ENCODE measurements at regions not wholly inside any gene's neighbourhood (a gene's known extent, or its start where the extent isn't known, plus 50 kb on each side); places are given as distances from the start of the nearest gene placed in this dataset.

- no peak for DNase-seq (ENCODE audit: low spot score)
Measured at GRCh38 chr18:7349181-7349837, 118.4 kb downstream of the LRRC30 start.

- DNase-seq (ENCODE audit: low spot score), result no peak
Measured at GRCh38 chr18:7358989-7359726, 128.3 kb downstream of the LRRC30 start.

- DNase-seq (ENCODE audit: low spot score), result no peak
Measured at GRCh38 chr18:7360606-7361170, 129.8 kb downstream of the LRRC30 start.

- DNase-seq (ENCODE audit: low spot score), result no peak
Measured at GRCh38 chr18:7363338-7363737, 132.4 kb downstream of the LRRC30 start.

- DNase-seq (ENCODE audit: low spot score), result no peak
Measured at GRCh38 chr18:7366597-7366996, 135.7 kb downstream of the LRRC30 start.

GRCh38 chr18:7367336-7367735, 136.4 kb downstream of the LRRC30 start:
- no peak for DNase-seq (ENCODE audit: low spot score)

- DNase-seq (ENCODE audit: low spot score), result no peak
Measured at GRCh38 chr18:7369006-7369405, 138.1 kb downstream of the LRRC30 start.

GRCh38 chr18:7370375-7370774, 139.5 kb downstream of the LRRC30 start:
- no peak for DNase-seq (ENCODE audit: low spot score)

GRCh38 chr18:7370802-7371201, 139.9 kb downstream of the LRRC30 start:
- no peak for DNase-seq (ENCODE audit: low spot score)

- DNase-seq (ENCODE audit: low spot score), result no peak
Measured at GRCh38 chr18:7373441-7373840, 142.6 kb downstream of the LRRC30 start.

- no peak for DNase-seq (ENCODE audit: low spot score)
Measured at GRCh38 chr18:7381307-7381706, 150.4 kb downstream of the LRRC30 start.

- no peak for DNase-seq (ENCODE audit: low spot score)
Measured at GRCh38 chr18:7382328-7383001, 151.6 kb downstream of the LRRC30 start.

- DNase-seq (ENCODE audit: low spot score), result no peak
Measured at GRCh38 chr18:7383002-7383980, 152.4 kb downstream of the LRRC30 start.

- DNase-seq (ENCODE audit: low spot score), result no peak
Measured at GRCh38 chr18:7388741-7389140, 157.9 kb downstream of the LRRC30 start.

GRCh38 chr18:7390731-7391492, 160.0 kb downstream of the LRRC30 start:
- DNase-seq (ENCODE audit: low spot score), result no peak

- no peak for DNase-seq (ENCODE audit: low spot score)
Measured at GRCh38 chr18:7393080-7393479, 162.2 kb downstream of the LRRC30 start.

- DNase-seq (ENCODE audit: low spot score), result no peak
Measured at GRCh38 chr18:7394050-7394659, 163.3 kb downstream of the LRRC30 start.

- no peak for DNase-seq (ENCODE audit: low spot score)
Measured at GRCh38 chr18:7395566-7395965, 164.7 kb downstream of the LRRC30 start.

GRCh38 chr18:7413906-7414305, 153.2 kb upstream of the PTPRM start:
- no peak for DNase-seq (ENCODE audit: low spot score)

- DNase-seq (ENCODE audit: low spot score), result no peak
Measured at GRCh38 chr18:7414459-7414858, 152.7 kb upstream of the PTPRM start.
